H1 (cell line): ENCODE measurements at regions not wholly inside any gene's neighbourhood (a gene's known extent, or its start where the extent isn't known, plus 50 kb on each side); places are given as distances from the start of the nearest gene placed in this dataset.

ENCODE experiments used
- CHD1 ChIP-seq: IDR thresholded peaks from 2 replicates; pipeline ENCODE4 v1.6.1; 2012; ENCODE audit warnings: low read depth, low read length, improper control_type of control experiment
- RNF2 ChIP-seq: fragments of 200-900, 300-1000 bp; sonication (generic); IDR thresholded peaks from 2 replicates; pipeline ENCODE4 v1.7.1; 2016; ENCODE audit warnings: borderline replicate concordance, low read depth, mild to moderate bottlenecking, antibody characterized with exemption, low read length; ENCODE audit not compliant: poor library complexity, severe bottlenecking; ENCODE audit errors: missing control alignments

DNA sequence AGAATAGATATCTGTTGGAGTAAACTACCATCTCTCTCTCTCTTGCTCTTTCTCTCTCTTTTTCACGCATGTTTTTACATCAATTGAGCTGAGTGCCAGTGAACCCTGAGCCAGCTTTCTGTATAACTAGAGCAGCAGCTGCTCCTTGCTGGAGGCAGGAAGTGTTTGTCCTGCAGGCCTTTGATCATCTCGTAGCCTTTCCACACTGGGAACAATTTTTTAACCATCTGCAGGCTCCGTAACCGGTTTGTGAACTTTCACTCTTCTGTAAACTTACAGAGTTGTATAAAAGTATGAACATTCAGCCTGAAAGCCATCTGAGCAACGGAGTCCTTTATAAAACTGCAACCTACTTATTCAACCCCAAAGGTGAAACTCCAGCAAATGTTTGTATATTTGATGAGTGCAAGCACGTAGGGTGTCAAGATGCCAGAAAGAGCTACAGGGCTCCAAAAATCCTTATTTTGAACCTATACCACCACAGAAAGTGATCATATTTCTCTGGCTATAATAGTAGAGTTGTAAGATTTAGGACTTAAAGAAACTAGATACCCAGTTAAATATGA, 162.8 kb upstream of the NFE2L3 start (continued):
- TF ChIP-seq RNF2 = no peak
- TF ChIP-seq CHD1 = no peak
